Upper lobe of left lung (tissue), 4 donors: ENCODE measurements at regions not wholly inside any gene's neighbourhood (a gene's known extent, or its start where the extent isn't known, plus 50 kb on each side); places are given as distances from the start of the nearest gene placed in this dataset.

Experiments used
- CTCF ChIP-seq, 6 experiments: fragments of 450-650 bp in 4 of 6; fragments of 200-600 bp in 2 of 6; sonication (generic) in 2 of 6; IDR thresholded peaks; one replicate each; pipeline ENCODE4 v1.5.1; 2016 to 2019; ENCODE audit warnings: antibody characterized with exemption in 6 of 6
- POLR2A ChIP-seq, 4 donors: fragments of 450-650 bp; IDR thresholded peaks; one replicate each; pipeline ENCODE4 v1.5.1; 2016 to 2017; ENCODE audit warnings: antibody characterized with exemption in 4 of 4, mild to moderate bottlenecking in 2 of 4
- POLR2AphosphoS5 ChIP-seq, 2 donors: sonication (generic); formaldehyde crosslinking; IDR thresholded peaks; one replicate each; pipeline ENCODE4 v1.5.1; 2017; ENCODE audit warnings: antibody characterized with exemption in 2 of 2

GRCh38 chr2:7333960-7334493, 416.8 kb downstream of the RNF144A start:
- TF ChIP-seq CTCF (IDR thresholded peaks at IDR 0.05) (no peak), POLR2A (IDR thresholded peaks at IDR 0.05) (no peak), POLR2AphosphoS5 (IDR thresholded peaks at IDR 0.05) (no peak)
